K562 (cell line): ENCODE measurements at regions not wholly inside any gene's neighbourhood (a gene's known extent, or its start where the extent isn't known, plus 50 kb on each side); places are given as distances from the start of the nearest gene placed in this dataset.
A peak's percentile ranks its signal among the peaks of the same experiment; 100 is the strongest.

Experiments
- ARID1B ChIP-seq: fragments of 450-650 bp; IDR thresholded peaks from 2 replicates; pipeline ENCODE4 v1.6.1; 2016; ENCODE audit warnings: antibody characterized with exemption, mild to moderate bottlenecking, inconsistent platforms
- BMI1 ChIP-seq: fragments of 150-350 bp; IDR thresholded peaks from 2 replicates; pipeline ENCODE4 v1.6.1; 2014; ENCODE audit warnings: low read length
- CBX2 ChIP-seq: fragments of 200-600 bp; sonication (generic); IDR thresholded peaks from one replicate; pipeline ENCODE4 v1.6.1; 2012; ENCODE audit warnings: mild to moderate bottlenecking, low read length, inconsistent platforms; ENCODE audit not compliant: insufficient read depth, poor library complexity, severe bottlenecking
- DEAF1 ChIP-seq: fragments of 450-650 bp; formaldehyde crosslinking; IDR thresholded peaks from 2 replicates; pipeline ENCODE4 v1.4.0; 2020; ENCODE audit warnings: mild to moderate bottlenecking, moderate library complexity
- DIDO1 ChIP-seq: fragments of 450-650 bp; IDR thresholded peaks from 2 replicates; pipeline ENCODE4 v1.6.1; 2016; ENCODE audit warnings: low read depth, missing biosample characterization, missing genetic modification characterization
- FIP1L1 ChIP-seq: fragments of 200-400 bp; formaldehyde crosslinking; IDR thresholded peaks from 2 replicates; pipeline ENCODE4 v1.6.1; 2018; ENCODE audit warnings: mild to moderate bottlenecking, low read depth, low read length; ENCODE audit not compliant: poor library complexity, severe bottlenecking
- KAT7 ChIP-seq: sonication (generic); formaldehyde crosslinking; IDR thresholded peaks from 2 replicates; pipeline ENCODE4 v1.8.0; 2022; ENCODE audit warnings: missing genetic modification reagents, mild to moderate bottlenecking, borderline replicate concordance
- MED1 ChIP-seq: sonication (generic); formaldehyde crosslinking; IDR thresholded peaks from 2 replicates; pipeline ENCODE4 v1.8.1; 2023; ENCODE audit warnings: missing genetic modification reagents, borderline replicate concordance
- NCOA1 ChIP-seq: fragments of 450-650 bp; IDR thresholded peaks from 2 replicates; pipeline ENCODE4 v1.6.1; 2016; ENCODE audit warnings: low read depth
- NR4A1 ChIP-seq, 2 experiments: fragments of 250-450 bp in 1 of 2; fragments of 450-650 bp in 1 of 2; sonication (Bioruptor Pico) in 1 of 2; IDR thresholded peaks; 2 replicates each; pipeline versions ENCODE4 v1.4.0 to v1.6.1; 2016 to 2020; ENCODE audit warnings: mild to moderate bottlenecking in 2 of 2, missing compliant biosample characterization in 1 of 2, missing genetic modification characterization in 1 of 2, moderate library complexity in 1 of 2
- PHB2 ChIP-seq: fragments of 450-650 bp; IDR thresholded peaks from 2 replicates; pipeline ENCODE4 v1.6.1; 2017; ENCODE audit warnings: low read depth
- SUPT5H ChIP-seq: fragments of 450-650 bp; IDR thresholded peaks from 2 replicates; pipeline ENCODE4 v1.6.1; 2016
- ZNF12 ChIP-seq: sonication (generic); formaldehyde crosslinking; IDR thresholded peaks from 2 replicates; pipeline ENCODE4 v1.4.0; 2020; ENCODE audit warnings: mild to moderate bottlenecking, missing genetic modification reagents
- ZNF395 ChIP-seq: fragments of 200-800 bp; sonication (Bioruptor generic); IDR thresholded peaks from 2 replicates; pipeline ENCODE4 v1.6.1; 2017; ENCODE audit warnings: missing genetic modification characterization, missing compliant biosample characterization
- ZNF589 ChIP-seq: fragments of 200-800 bp; sonication (Bioruptor generic); IDR thresholded peaks from 2 replicates; pipeline ENCODE4 v1.6.1; 2016; ENCODE audit warnings: low read depth, missing genetic modification characterization, missing compliant biosample characterization
- TF ChIP-seq, protein P1 (sequence below), 3 experiments: fragments of 200-800 bp in 1 of 3; fragments of 250-450 bp in 1 of 3; fragments of 450-650 bp in 1 of 3; sonication (Bioruptor Pico) in 1 of 3; sonication (Bioruptor generic) in 1 of 3; formaldehyde crosslinking in 1 of 3; IDR thresholded peaks; 2 replicates each; pipeline versions ENCODE4 v1.6.1 to v1.8.0; 2016 to 2022; ENCODE audit warnings: mild to moderate bottlenecking in 2 of 3, missing genetic modification characterization in 2 of 3, missing compliant biosample characterization in 1 of 3, moderate library complexity in 1 of 3
- TF ChIP-seq, protein P2 (sequence below): fragments of 250-450 bp; sonication (Bioruptor Pico); IDR thresholded peaks from 2 replicates; pipeline ENCODE4 v1.5.0; 2021

DNA sequence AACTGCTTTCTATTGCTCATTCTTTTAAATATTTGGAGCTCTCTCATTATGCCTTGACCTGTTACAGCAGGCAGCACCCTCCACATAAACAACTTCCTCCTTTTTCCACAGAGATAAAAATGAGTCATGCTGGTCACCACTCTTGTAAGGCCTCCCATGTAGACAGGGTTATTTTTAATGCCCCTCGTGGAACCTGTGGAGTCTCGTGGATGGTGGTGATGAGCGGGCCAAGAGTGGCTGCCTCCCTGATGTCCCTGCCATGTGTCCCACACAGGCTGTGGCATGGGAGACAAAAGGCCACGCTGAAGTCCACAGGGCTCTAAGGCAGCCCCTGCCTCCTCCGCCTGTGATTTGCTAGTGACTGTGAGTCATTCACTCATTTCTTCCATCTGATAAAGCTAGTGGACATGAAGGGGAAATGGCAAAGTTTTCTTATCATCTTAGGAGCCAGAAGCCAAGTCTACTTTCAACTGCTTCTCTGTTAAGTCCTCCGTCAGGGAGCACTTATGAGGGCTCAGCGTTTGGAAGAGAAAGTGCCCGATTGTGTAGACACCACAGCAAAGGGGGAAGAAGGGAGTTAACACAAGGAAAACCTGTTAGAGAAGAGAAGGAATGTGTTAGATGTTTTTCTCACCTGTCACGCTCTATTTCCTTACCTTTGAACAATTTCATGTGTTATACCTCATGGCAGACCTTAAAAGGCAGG is 121.6 kb upstream of the FAT1 start (continued):
- TF ChIP-seq, protein P1, sequence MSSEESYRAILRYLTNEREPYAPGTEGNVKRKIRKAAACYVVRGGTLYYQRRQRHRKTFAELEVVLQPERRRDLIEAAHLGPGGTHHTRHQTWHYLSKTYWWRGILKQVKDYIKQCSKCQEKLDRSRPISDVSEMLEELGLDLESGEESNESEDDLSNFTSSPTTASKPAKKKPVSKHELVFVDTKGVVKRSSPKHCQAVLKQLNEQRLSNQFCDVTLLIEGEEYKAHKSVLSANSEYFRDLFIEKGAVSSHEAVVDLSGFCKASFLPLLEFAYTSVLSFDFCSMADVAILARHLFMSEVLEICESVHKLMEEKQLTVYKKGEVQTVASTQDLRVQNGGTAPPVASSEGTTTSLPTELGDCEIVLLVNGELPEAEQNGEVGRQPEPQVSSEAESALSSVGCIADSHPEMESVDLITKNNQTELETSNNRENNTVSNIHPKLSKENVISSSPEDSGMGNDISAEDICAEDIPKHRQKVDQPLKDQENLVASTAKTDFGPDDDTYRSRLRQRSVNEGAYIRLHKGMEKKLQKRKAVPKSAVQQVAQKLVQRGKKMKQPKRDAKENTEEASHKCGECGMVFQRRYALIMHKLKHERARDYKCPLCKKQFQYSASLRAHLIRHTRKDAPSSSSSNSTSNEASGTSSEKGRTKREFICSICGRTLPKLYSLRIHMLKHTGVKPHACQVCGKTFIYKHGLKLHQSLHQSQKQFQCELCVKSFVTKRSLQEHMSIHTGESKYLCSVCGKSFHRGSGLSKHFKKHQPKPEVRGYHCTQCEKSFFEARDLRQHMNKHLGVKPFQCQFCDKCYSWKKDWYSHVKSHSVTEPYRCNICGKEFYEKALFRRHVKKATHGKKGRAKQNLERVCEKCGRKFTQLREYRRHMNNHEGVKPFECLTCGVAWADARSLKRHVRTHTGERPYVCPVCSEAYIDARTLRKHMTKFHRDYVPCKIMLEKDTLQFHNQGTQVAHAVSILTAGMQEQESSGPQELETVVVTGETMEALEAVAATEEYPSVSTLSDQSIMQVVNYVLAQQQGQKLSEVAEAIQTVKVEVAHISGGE (CRISPR knock-in tag; IDR thresholded peaks at IDR 0.05) = 0 out of 6 replicates have a peak, but pooled peaks of 1 of the 3 experiments have one; percentile 25
- TF ChIP-seq PHB2 = no peak
- TF ChIP-seq, protein P2, sequence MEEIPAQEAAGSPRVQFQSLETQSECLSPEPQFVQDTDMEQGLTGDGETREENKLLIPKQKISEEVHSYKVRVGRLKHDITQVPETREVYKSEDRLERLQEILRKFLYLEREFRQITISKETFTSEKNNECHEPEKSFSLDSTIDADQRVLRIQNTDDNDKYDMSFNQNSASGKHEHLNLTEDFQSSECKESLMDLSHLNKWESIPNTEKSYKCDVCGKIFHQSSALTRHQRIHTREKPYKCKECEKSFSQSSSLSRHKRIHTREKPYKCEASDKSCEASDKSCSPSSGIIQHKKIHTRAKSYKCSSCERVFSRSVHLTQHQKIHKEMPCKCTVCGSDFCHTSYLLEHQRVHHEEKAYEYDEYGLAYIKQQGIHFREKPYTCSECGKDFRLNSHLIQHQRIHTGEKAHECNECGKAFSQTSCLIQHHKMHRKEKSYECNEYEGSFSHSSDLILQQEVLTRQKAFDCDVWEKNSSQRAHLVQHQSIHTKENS (CRISPR knock-in tag) = no peak
- no peak for TF ChIP-seq BMI1
- no peak for TF ChIP-seq DIDO1
- 0 out of 2 replicates have a peak, but pooled peaks have one; percentile 18 for TF ChIP-seq KAT7 (CRISPR knock-in tag)
- no peak for TF ChIP-seq CBX2
- no peak for TF ChIP-seq ZNF12 (CRISPR knock-in tag)
- no peak for TF ChIP-seq NR4A1 (CRISPR knock-in tag; IDR thresholded peaks at IDR 0.05)
- peak; percentile 86 for TF ChIP-seq NR4A1 (tag; IDR thresholded peaks at IDR 0.05)
- peak; percentile 98 for TF ChIP-seq ARID1B
- TF ChIP-seq ZNF395 (CRISPR knock-in tag) = peak; percentile 94
- peak; percentile 12; the same call in 1 of the 2 replicates for TF ChIP-seq DEAF1 (CRISPR knock-in tag)
- TF ChIP-seq MED1 (CRISPR knock-in tag) = no peak
- TF ChIP-seq SUPT5H = peak; percentile 72
- TF ChIP-seq NCOA1 = peak; percentile 80
- no peak for TF ChIP-seq FIP1L1
- peak; percentile 52; the same call in 1 of the 2 replicates for TF ChIP-seq ZNF589 (CRISPR knock-in tag)
